ENCODE measurements at regions not wholly inside any gene's neighbourhood (a gene's known extent, or its start where the extent isn't known, plus 50 kb on each side); places are given as distances from the start of the nearest gene placed in this dataset.

- H3K27me3 Mint-ChIP-seq (ENCODE audit: unreplicated experiment): peaks cover 4% of the 10 kb centered on the region
- H3K4me3 Mint-ChIP-seq (ENCODE audit: unreplicated experiment): no peak overlapping the region
- no peak overlapping the region for H3K27ac Mint-ChIP-seq (ENCODE audit: unreplicated experiment)
- no peak for TF ChIP-seq CTCF (IDR thresholded peaks at IDR 0.05; ENCODE audit: unreplicated experiment)
- H3K9me3 Mint-ChIP-seq (ENCODE audit: unreplicated experiment): no peaks in the 10 kb centered on the region
- H3K36me3 Mint-ChIP-seq (ENCODE audit: low read depth, unreplicated experiment): no peaks in the 10 kb centered on the region
- peaks cover 29% of the 10 kb centered on the region for H3K4me1 Mint-ChIP-seq (ENCODE audit: unreplicated experiment)
- DNase-seq (ENCODE audit: low spot score): no peak
These were observed 249.9 kb downstream of the FOXL1 start for GRCh38 chr16:86828202-86828601.

- Mint-ChIP-seq H3K27me3 (ENCODE audit: unreplicated experiment) (peaks cover 4% of the 10 kb centered on the region), H3K9me3 (ENCODE audit: unreplicated experiment) (no peaks in the 10 kb centered on the region), H3K36me3 (ENCODE audit: low read depth, unreplicated experiment) (no peaks in the 10 kb centered on the region), H3K27ac (ENCODE audit: unreplicated experiment) (no peak overlapping the region), H3K4me1 (ENCODE audit: unreplicated experiment) (peaks cover 29% of the 10 kb centered on the region), H3K4me3 (ENCODE audit: unreplicated experiment) (no peak overlapping the region)
- TF ChIP-seq CTCF (IDR thresholded peaks at IDR 0.05; ENCODE audit: unreplicated experiment): no peak
- no peak for DNase-seq (ENCODE audit: low spot score)
These were observed 250.3 kb downstream of the FOXL1 start for GRCh38 chr16:86828653-86829052.

GRCh38 chr16:86831366-86831765, 253.0 kb downstream of the FOXL1 start:
- Mint-ChIP-seq H3K4me3 (ENCODE audit: unreplicated experiment) (no peak overlapping the region), H3K4me1 (ENCODE audit: unreplicated experiment) (peaks cover 24% of the 10 kb centered on the region), H3K36me3 (ENCODE audit: low read depth, unreplicated experiment) (no peaks in the 10 kb centered on the region), H3K27me3 (ENCODE audit: unreplicated experiment) (peaks cover 6% of the 10 kb centered on the region), H3K9me3 (ENCODE audit: unreplicated experiment) (no peaks in the 10 kb centered on the region), H3K27ac (ENCODE audit: unreplicated experiment) (no peak overlapping the region)
- no peak for TF ChIP-seq CTCF (IDR thresholded peaks at IDR 0.05; ENCODE audit: unreplicated experiment)
- DNase-seq (ENCODE audit: low spot score): no peak

GRCh38 chr16:86833136-86833535, 254.8 kb downstream of the FOXL1 start:
- H3K9me3 Mint-ChIP-seq (ENCODE audit: unreplicated experiment): no peaks in the 10 kb centered on the region
- H3K36me3 Mint-ChIP-seq (ENCODE audit: low read depth, unreplicated experiment): no peaks in the 10 kb centered on the region
- H3K4me1 Mint-ChIP-seq (ENCODE audit: unreplicated experiment): peaks cover 9% of the 10 kb centered on the region
- H3K27ac Mint-ChIP-seq (ENCODE audit: unreplicated experiment): no peak overlapping the region
- peaks cover 6% of the 10 kb centered on the region for H3K27me3 Mint-ChIP-seq (ENCODE audit: unreplicated experiment)
- DNase-seq (ENCODE audit: low spot score): no peak
- H3K4me3 Mint-ChIP-seq (ENCODE audit: unreplicated experiment): no peak overlapping the region
- no peak for TF ChIP-seq CTCF (IDR thresholded peaks at IDR 0.05; ENCODE audit: unreplicated experiment)

GRCh38 chr16:86834451-86835035, 256.2 kb downstream of the FOXL1 start:
- TF ChIP-seq CTCF (IDR thresholded peaks at IDR 0.05; ENCODE audit: unreplicated experiment): no peak
- peaks cover 2% of the 10 kb centered on the region for H3K4me1 Mint-ChIP-seq (ENCODE audit: unreplicated experiment)

More at GRCh38 chr16:86834451-86835035, 256.2 kb downstream of the FOXL1 start:
- peaks cover 5% of the 10 kb centered on the region for H3K27me3 Mint-ChIP-seq (ENCODE audit: unreplicated experiment)
- H3K4me3 Mint-ChIP-seq (ENCODE audit: unreplicated experiment): no peak overlapping the region
- no peaks in the 10 kb centered on the region for H3K9me3 Mint-ChIP-seq (ENCODE audit: unreplicated experiment)
- no peak overlapping the region for H3K27ac Mint-ChIP-seq (ENCODE audit: unreplicated experiment)
- H3K36me3 Mint-ChIP-seq (ENCODE audit: low read depth, unreplicated experiment): no peaks in the 10 kb centered on the region
- DNase-seq (ENCODE audit: low spot score): peak; percentile 30

Measured in endothelial cell (in vitro differentiated cells).